K562 (cell line): ENCODE measurements at regions not wholly inside any gene's neighbourhood (a gene's known extent, or its start where the extent isn't known, plus 50 kb on each side); places are given as distances from the start of the nearest gene placed in this dataset.

Experiments used
- BRF1 ChIP-seq: IDR thresholded peaks from 3 replicates; pipeline ENCODE4 v1.6.1; 2011; ENCODE audit warnings: borderline replicate concordance, mild to moderate bottlenecking; ENCODE audit not compliant: insufficient read length; ENCODE audit errors: extremely low read depth
- CHCHD3 ChIP-seq: fragments of 250-450 bp; sonication (Bioruptor Pico); IDR thresholded peaks from 2 replicates; pipeline ENCODE4 v2.1.2; 2022; ENCODE audit warnings: mild to moderate bottlenecking
- KAT7 ChIP-seq: sonication (generic); formaldehyde crosslinking; IDR thresholded peaks from 2 replicates; pipeline ENCODE4 v1.8.0; 2022; ENCODE audit warnings: missing genetic modification reagents, mild to moderate bottlenecking, borderline replicate concordance
- NCOA6 ChIP-seq: fragments of 450-650 bp; IDR thresholded peaks from 2 replicates; pipeline ENCODE4 v1.6.1; 2017; ENCODE audit warnings: mild to moderate bottlenecking
- NFYB ChIP-seq: IDR thresholded peaks from 2 replicates; pipeline ENCODE4 v1.6.1; 2011; ENCODE audit warnings: mild to moderate bottlenecking, moderate library complexity; ENCODE audit not compliant: insufficient read length; ENCODE audit errors: extremely low read depth
- NR4A1 ChIP-seq, 2 experiments: fragments of 250-450 bp in 1 of 2; fragments of 450-650 bp in 1 of 2; sonication (Bioruptor Pico) in 1 of 2; IDR thresholded peaks; 2 replicates each; pipeline versions ENCODE4 v1.4.0 to v1.6.1; 2016 to 2020; ENCODE audit warnings: mild to moderate bottlenecking in 2 of 2, missing compliant biosample characterization in 1 of 2, missing genetic modification characterization in 1 of 2, moderate library complexity in 1 of 2
- RFX7 ChIP-seq: fragments of 250-450 bp; sonication (Bioruptor Pico); IDR thresholded peaks from 2 replicates; pipeline ENCODE4 v1.5.1; 2021; ENCODE audit warnings: mild to moderate bottlenecking
- SIRT6 ChIP-seq: IDR thresholded peaks from one replicate; pipeline ENCODE4 v1.6.1; 2012; ENCODE audit warnings: low read depth, mild to moderate bottlenecking, control low read depth, inconsistent platforms, low read length, moderate library complexity
- SRSF9 ChIP-seq: fragments of 200-400 bp; formaldehyde crosslinking; IDR thresholded peaks from 2 replicates; pipeline ENCODE4 v1.6.1; 2017; ENCODE audit warnings: low read depth, low read length, borderline replicate concordance
- U2AF1 ChIP-seq: fragments of 200-400 bp; formaldehyde crosslinking; optimal IDR thresholded peaks from 2 replicates; pipeline ENCODE3; 2017; ENCODE audit warnings: mild to moderate bottlenecking, low read depth, low read length, moderate library complexity
- ZFP30 ChIP-seq: fragments of 250-450 bp; sonication (Bioruptor Pico); IDR thresholded peaks from 2 replicates; pipeline ENCODE4 v1.8.0; 2022; ENCODE audit warnings: moderate library complexity, mild to moderate bottlenecking, inconsistent platforms, borderline replicate concordance
- ZFX ChIP-seq: sonication (generic); formaldehyde crosslinking; IDR thresholded peaks from 2 replicates; pipeline ENCODE4 v1.8.0; 2022; ENCODE audit warnings: mild to moderate bottlenecking, missing genetic modification reagents, moderate library complexity
- ZNF347 ChIP-seq: fragments of 450-650 bp; formaldehyde crosslinking; IDR thresholded peaks from 2 replicates; pipeline ENCODE4 v1.4.0; 2020; ENCODE audit warnings: low read depth, mild to moderate bottlenecking, moderate library complexity
- ZNF41 ChIP-seq: fragments of 250-450 bp; sonication (Bioruptor Pico); conservative IDR thresholded peaks from 2 replicates; pipeline ENCODE4 v1.4.0; 2020; ENCODE audit warnings: mild to moderate bottlenecking
- TF ChIP-seq, protein P1 (sequence below): sonication (generic); formaldehyde crosslinking; IDR thresholded peaks from 2 replicates; pipeline ENCODE4 v1.8.1; 2022; ENCODE audit warnings: missing genetic modification reagents
- TF ChIP-seq, protein P2 (sequence below): fragments of 250-450 bp; sonication (Bioruptor Pico); IDR thresholded peaks from 2 replicates; pipeline ENCODE4 v1.5.0; 2022; ENCODE audit warnings: mild to moderate bottlenecking
- TF ChIP-seq, protein P3 (sequence below): fragments of 450-650 bp; IDR thresholded peaks from 2 replicates; pipeline ENCODE4 v1.6.1; 2017; ENCODE audit warnings: antibody characterized with exemption
- TF ChIP-seq, protein P4 (sequence below): sonication (generic); formaldehyde crosslinking; IDR thresholded peaks from 2 replicates; pipeline ENCODE4 v1.8.0; 2022; ENCODE audit warnings: mild to moderate bottlenecking, missing genetic modification reagents

DNA sequence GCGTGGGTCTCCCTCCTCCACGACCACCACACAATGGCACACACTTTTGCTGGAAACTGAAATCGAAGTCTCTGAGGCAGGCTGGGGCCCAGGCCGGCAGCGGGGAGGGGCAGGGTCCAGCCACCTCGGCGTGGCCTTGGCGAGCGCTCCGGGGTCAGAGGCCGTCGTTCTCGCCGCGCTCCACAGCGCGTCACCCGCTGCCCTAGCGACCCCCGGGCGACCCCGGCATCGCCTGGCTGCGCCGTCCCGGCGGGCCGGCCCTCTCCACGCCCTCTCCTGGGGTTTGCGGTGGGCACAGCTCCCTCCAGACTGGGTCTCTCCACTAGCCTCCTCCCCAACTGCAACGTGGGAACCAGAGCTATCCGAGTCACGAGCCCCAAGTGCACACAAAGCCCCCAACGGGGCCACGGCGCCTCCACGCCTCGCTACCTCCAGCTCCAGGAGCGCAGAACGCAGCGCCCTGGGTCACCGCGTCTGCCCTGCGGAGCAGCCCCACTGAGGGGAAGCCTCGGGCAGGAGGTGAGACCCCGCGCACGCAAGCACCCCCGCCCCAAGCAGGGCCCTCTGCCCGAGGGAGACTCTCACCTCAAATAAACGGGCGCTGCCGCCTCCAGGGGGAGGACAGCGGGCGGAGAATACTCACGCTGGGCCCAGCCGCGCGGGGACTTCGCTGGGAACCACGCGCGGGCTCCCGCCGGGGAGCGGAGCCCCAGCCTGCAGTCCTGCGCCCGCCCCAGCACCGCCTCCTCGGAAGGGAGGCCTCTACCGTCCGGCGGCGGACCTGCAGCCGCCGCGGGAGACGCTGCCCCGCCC lies 134.0 kb upstream of the BARHL2 start (continued):
- TF ChIP-seq ZNF347 (CRISPR knock-in tag), result no peak
- TF ChIP-seq, protein P1, sequence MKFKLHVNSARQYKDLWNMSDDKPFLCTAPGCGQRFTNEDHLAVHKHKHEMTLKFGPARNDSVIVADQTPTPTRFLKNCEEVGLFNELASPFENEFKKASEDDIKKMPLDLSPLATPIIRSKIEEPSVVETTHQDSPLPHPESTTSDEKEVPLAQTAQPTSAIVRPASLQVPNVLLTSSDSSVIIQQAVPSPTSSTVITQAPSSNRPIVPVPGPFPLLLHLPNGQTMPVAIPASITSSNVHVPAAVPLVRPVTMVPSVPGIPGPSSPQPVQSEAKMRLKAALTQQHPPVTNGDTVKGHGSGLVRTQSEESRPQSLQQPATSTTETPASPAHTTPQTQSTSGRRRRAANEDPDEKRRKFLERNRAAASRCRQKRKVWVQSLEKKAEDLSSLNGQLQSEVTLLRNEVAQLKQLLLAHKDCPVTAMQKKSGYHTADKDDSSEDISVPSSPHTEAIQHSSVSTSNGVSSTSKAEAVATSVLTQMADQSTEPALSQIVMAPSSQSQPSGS (CRISPR knock-in tag), result no peak
- peak; percentile 86 for TF ChIP-seq ZFX (CRISPR knock-in tag)
- TF ChIP-seq, protein P2, sequence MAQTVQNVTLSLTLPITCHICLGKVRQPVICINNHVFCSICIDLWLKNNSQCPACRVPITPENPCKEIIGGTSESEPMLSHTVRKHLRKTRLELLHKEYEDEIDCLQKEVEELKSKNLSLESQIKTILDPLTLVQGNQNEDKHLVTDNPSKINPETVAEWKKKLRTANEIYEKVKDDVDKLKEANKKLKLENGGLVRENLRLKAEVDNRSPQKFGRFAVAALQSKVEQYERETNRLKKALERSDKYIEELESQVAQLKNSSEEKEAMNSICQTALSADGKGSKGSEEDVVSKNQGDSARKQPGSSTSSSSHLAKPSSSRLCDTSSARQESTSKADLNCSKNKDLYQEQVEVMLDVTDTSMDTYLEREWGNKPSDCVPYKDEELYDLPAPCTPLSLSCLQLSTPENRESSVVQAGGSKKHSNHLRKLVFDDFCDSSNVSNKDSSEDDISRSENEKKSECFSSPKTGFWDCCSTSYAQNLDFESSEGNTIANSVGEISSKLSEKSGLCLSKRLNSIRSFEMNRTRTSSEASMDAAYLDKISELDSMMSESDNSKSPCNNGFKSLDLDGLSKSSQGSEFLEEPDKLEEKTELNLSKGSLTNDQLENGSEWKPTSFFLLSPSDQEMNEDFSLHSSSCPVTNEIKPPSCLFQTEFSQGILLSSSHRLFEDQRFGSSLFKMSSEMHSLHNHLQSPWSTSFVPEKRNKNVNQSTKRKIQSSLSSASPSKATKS, result no peak
- TF ChIP-seq ZNF41 (CRISPR knock-in tag), result no peak
- no peak for TF ChIP-seq KAT7 (CRISPR knock-in tag)
- no peak for TF ChIP-seq SRSF9
- TF ChIP-seq BRF1, result no peak
- no peak for TF ChIP-seq NFYB
- no peak for TF ChIP-seq CHCHD3
- no peak for TF ChIP-seq RFX7 (CRISPR knock-in tag)
- TF ChIP-seq SIRT6, result no peak
- no peak for TF ChIP-seq NCOA6
- TF ChIP-seq, protein P3, sequence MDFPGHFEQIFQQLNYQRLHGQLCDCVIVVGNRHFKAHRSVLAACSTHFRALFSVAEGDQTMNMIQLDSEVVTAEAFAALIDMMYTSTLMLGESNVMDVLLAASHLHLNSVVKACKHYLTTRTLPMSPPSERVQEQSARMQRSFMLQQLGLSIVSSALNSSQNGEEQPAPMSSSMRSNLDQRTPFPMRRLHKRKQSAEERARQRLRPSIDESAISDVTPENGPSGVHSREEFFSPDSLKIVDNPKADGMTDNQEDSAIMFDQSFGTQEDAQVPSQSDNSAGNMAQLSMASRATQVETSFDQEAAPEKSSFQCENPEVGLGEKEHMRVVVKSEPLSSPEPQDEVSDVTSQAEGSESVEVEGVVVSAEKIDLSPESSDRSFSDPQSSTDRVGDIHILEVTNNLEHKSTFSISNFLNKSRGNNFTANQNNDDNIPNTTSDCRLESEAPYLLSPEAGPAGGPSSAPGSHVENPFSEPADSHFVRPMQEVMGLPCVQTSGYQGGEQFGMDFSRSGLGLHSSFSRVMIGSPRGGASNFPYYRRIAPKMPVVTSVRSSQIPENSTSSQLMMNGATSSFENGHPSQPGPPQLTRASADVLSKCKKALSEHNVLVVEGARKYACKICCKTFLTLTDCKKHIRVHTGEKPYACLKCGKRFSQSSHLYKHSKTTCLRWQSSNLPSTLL, result no peak
- peak; percentile 59 for TF ChIP-seq U2AF1
- TF ChIP-seq NR4A1 (CRISPR knock-in tag; IDR thresholded peaks at IDR 0.05), result no peak
- TF ChIP-seq NR4A1 (tag; IDR thresholded peaks at IDR 0.05), result no peak
- TF ChIP-seq, protein P4, sequence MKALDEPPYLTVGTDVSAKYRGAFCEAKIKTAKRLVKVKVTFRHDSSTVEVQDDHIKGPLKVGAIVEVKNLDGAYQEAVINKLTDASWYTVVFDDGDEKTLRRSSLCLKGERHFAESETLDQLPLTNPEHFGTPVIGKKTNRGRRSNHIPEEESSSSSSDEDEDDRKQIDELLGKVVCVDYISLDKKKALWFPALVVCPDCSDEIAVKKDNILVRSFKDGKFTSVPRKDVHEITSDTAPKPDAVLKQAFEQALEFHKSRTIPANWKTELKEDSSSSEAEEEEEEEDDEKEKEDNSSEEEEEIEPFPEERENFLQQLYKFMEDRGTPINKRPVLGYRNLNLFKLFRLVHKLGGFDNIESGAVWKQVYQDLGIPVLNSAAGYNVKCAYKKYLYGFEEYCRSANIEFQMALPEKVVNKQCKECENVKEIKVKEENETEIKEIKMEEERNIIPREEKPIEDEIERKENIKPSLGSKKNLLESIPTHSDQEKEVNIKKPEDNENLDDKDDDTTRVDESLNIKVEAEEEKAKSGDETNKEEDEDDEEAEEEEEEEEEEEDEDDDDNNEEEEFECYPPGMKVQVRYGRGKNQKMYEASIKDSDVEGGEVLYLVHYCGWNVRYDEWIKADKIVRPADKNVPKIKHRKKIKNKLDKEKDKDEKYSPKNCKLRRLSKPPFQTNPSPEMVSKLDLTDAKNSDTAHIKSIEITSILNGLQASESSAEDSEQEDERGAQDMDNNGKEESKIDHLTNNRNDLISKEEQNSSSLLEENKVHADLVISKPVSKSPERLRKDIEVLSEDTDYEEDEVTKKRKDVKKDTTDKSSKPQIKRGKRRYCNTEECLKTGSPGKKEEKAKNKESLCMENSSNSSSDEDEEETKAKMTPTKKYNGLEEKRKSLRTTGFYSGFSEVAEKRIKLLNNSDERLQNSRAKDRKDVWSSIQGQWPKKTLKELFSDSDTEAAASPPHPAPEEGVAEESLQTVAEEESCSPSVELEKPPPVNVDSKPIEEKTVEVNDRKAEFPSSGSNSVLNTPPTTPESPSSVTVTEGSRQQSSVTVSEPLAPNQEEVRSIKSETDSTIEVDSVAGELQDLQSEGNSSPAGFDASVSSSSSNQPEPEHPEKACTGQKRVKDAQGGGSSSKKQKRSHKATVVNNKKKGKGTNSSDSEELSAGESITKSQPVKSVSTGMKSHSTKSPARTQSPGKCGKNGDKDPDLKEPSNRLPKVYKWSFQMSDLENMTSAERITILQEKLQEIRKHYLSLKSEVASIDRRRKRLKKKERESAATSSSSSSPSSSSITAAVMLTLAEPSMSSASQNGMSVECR (CRISPR knock-in tag), result peak; percentile 63
- TF ChIP-seq ZFP30 (CRISPR knock-in tag), result no peak
